IMR-90 (cell line): ENCODE measurements at regions not wholly inside any gene's neighbourhood (a gene's known extent, or its start where the extent isn't known, plus 50 kb on each side); places are given as distances from the start of the nearest gene placed in this dataset.

Experiments
- ATAC-seq: fragments of 200-7000 bp; cut with Tn5 transposase; 2 replicates; pipeline ENCODE4 v1.9.1; 2020; ENCODE audit warnings: low read depth, mild to moderate bottlenecking, moderate library complexity
- BruUV-seq: library from RNA; stranded (reverse); fragments of 400-500 nt; replicated peaks from 2 replicates; lab custom pipeline; 2021; lab: Mats Ljungman, UMichigan
- CTCF ChIA-PET: fragments of 300-600 bp; formaldehyde crosslinking; extraction: SDS; loops from one replicate; lab custom pipeline; 2021; ENCODE audit warnings: antibody characterized with exemption; lab: Yijun Ruan, JAX
- POLR2A ChIA-PET: fragments of 300-600 bp; sonication (Branson Sonifier 250); formaldehyde crosslinking; loops from one replicate; lab custom pipeline; 2022; ENCODE audit warnings: antibody characterized with exemption; ENCODE audit not compliant: unreplicated experiment; lab: Charles Lee
- DNase-seq: peaks from one replicate; pipeline ENCODE4 v3.0.0; 2013
- H2AFZ ChIP-seq: replicated peaks from 2 replicates; pipeline ENCODE3; 2013; ENCODE audit warnings: low read length, mild to moderate bottlenecking; ENCODE audit not compliant: poor library complexity
- H2AK5ac ChIP-seq: 2 replicates; pipeline ENCODE4 v1.6.1; 2013; ENCODE audit warnings: low read depth, low read length, inconsistent platforms
- H2AK9ac ChIP-seq: replicated peaks from 2 replicates; pipeline ENCODE3; 2013; ENCODE audit warnings: mild to moderate bottlenecking, low read depth, low read length, moderate library complexity; ENCODE audit not compliant: poor library complexity
- H2BK120ac ChIP-seq: 2 replicates; pipeline ENCODE4 v1.6.1; 2013; ENCODE audit warnings: low read depth, low read length, inconsistent platforms
- H2BK15ac ChIP-seq: 3 replicates; pipeline ENCODE4 v1.6.1; 2013; ENCODE audit warnings: low read depth, low read length, inconsistent platforms
- H2BK20ac ChIP-seq: 2 replicates; pipeline ENCODE4 v1.6.1; 2013; ENCODE audit warnings: low read depth, mild to moderate bottlenecking, inconsistent platforms, low read length, moderate library complexity
- H2BK5ac ChIP-seq: 2 replicates; pipeline ENCODE4 v1.6.1; 2013; ENCODE audit warnings: mild to moderate bottlenecking, low read depth, low read length, inconsistent platforms; ENCODE audit not compliant: poor library complexity, severe bottlenecking
- H3K14ac ChIP-seq: replicated peaks from 2 replicates; pipeline ENCODE4 v1.6.1; 2013; ENCODE audit warnings: low read depth, low read length, inconsistent platforms
- H3K18ac ChIP-seq: 2 replicates; pipeline ENCODE4 v1.6.1; 2013; ENCODE audit warnings: low read depth, low read length, control low read depth
- H3K23ac ChIP-seq: 2 replicates; pipeline ENCODE4 v1.6.1; 2013; ENCODE audit warnings: low read depth, low read length, inconsistent platforms
- H3K27ac ChIP-seq: 2 replicates; pipeline ENCODE4 v1.5.1; 2013; ENCODE audit warnings: mild to moderate bottlenecking, control low read depth, low read length; ENCODE audit not compliant: insufficient read depth
- H3K27me3 ChIP-seq: 2 replicates; pipeline ENCODE4 v1.6.1; 2013; ENCODE audit warnings: low read length; ENCODE audit not compliant: control insufficient read depth, insufficient read depth
- H3K36me3 ChIP-seq: 2 replicates; pipeline ENCODE4 v1.6.1; 2013; ENCODE audit warnings: low read length, mixed read lengths; ENCODE audit not compliant: control insufficient read depth, insufficient read depth
- H3K4ac ChIP-seq: 2 replicates; pipeline ENCODE4 v1.6.1; 2013; ENCODE audit warnings: low read depth, low read length, inconsistent platforms
- H3K4me1 ChIP-seq: 2 replicates; pipeline ENCODE4 v1.6.1; 2013; ENCODE audit warnings: low read length, mixed read lengths; ENCODE audit not compliant: control insufficient read depth, insufficient read depth
- H3K4me2 ChIP-seq: 2 replicates; pipeline ENCODE4 v1.6.1; 2013; ENCODE audit warnings: low read depth, mild to moderate bottlenecking, control low read depth, low read length, moderate library complexity
- H3K4me3 ChIP-seq: 2 replicates; pipeline ENCODE4 v1.5.1; 2013; ENCODE audit warnings: low read depth, mild to moderate bottlenecking, control low read depth, low read length, moderate library complexity; ENCODE audit not compliant: insufficient read depth
- H3K56ac ChIP-seq: 2 replicates; pipeline ENCODE4 v1.6.1; 2013; ENCODE audit warnings: low read length, inconsistent platforms; ENCODE audit not compliant: insufficient read depth; ENCODE audit errors: extremely low read depth
- H3K79me1 ChIP-seq, 2 experiments: 2 replicates each; pipeline ENCODE4 v1.6.1; 2013; ENCODE audit warnings: low read length in 2 of 2, inconsistent platforms in 1 of 2, low read depth in 1 of 2
- H3K9ac ChIP-seq: 2 replicates; pipeline ENCODE4 v1.6.1; 2013; ENCODE audit warnings: low read depth, low read length, control low read depth
- H3K9me1 ChIP-seq: 2 replicates; pipeline ENCODE4 v1.6.1; 2013; ENCODE audit warnings: low read length, inconsistent platforms; ENCODE audit not compliant: insufficient read depth
- H3K9me3 ChIP-seq: 2 replicates; pipeline ENCODE4 v1.6.1; 2013; ENCODE audit warnings: low read length; ENCODE audit not compliant: control insufficient read depth, insufficient read depth
- H4K20me1 ChIP-seq: 2 replicates; pipeline ENCODE4 v1.6.1; 2013; ENCODE audit warnings: low read length, inconsistent platforms; ENCODE audit not compliant: insufficient read depth
- H4K5ac ChIP-seq: 2 replicates; pipeline ENCODE4 v1.6.1; 2013; ENCODE audit warnings: mild to moderate bottlenecking, low read depth, low read length, control low read depth
- H4K8ac ChIP-seq, 2 experiments: 2 replicates each; pipeline ENCODE4 v1.6.1; 2013; ENCODE audit warnings: low read depth in 2 of 2, low read length in 2 of 2, control low read depth in 1 of 2, inconsistent platforms in 1 of 2
- H4K91ac ChIP-seq: 2 replicates; pipeline ENCODE4 v1.6.1; 2013; ENCODE audit warnings: low read depth, low read length, inconsistent platforms; ENCODE audit not compliant: insufficient read depth
- FOS ChIP-seq: fragments of 150-350 bp; IDR thresholded peaks from 2 replicates; pipeline ENCODE4 v1.6.1; 2016; ENCODE audit warnings: low read depth, low read length
- WGBS, 2 experiments: methylation state at CpG; one replicate each; pipeline versions ENCODE4 v1.1.5 to v1.1.7; 2013; ENCODE audit warnings: missing lambda C conversion rate in 2 of 2; ENCODE audit not compliant: insufficient read length in 1 of 2; ENCODE audit errors: extremely low coverage in 2 of 2; 5-methylcytosine and 5-hydroxymethylcytosine counted together
- dilution Hi-C: fragments of 300-500 bp; cut with HindIII; formaldehyde crosslinking; loops from one replicate; pipeline ENCODE4 v1.14.3; 2018; ENCODE audit warnings: low sequenced_read_pairs; ENCODE audit not compliant: unreplicated experiment
- in situ Hi-C: fragments of 300-500 bp; cut with MboI; formaldehyde crosslinking; loops from 3 replicates; pipeline ENCODE4 v1.14.3; 2019; ENCODE audit warnings: low sequenced_read_pairs, inconsistent platforms, mixed read lengths
- intact Hi-C: fragments of 100-400 bp; cut with micrococcal nuclease; formaldehyde crosslinking; loops from 2 replicates; pipeline ENCODE4 v1.10.0; 2022

GRCh38 chr5:158487664-158488063 is 612.1 kb downstream of the EBF1 start:
- CTCF ChIA-PET, result no interaction called here
- ATAC-seq, result no peak

More at GRCh38 chr5:158487664-158488063, 612.1 kb downstream of the EBF1 start:
- BruUV-seq, result no TSS peak
- intact Hi-C loops, result no loop called here
- Histone ChIP-seq H3K23ac (no peak overlapping the region), H2AK9ac (no peak overlapping the region), H3K27ac (no peak overlapping the region), H3K9me3 (no peaks in the 10 kb centered on the region), H3K4me2 (no peak overlapping the region), H2AK5ac (no peak overlapping the region), H2BK120ac (no peak overlapping the region), H3K4me1 (no peaks in the 10 kb centered on the region), H3K18ac (no peak overlapping the region), H3K79me1 (no peaks in the 10 kb centered on the region), H4K20me1 (no peaks in the 10 kb centered on the region), H3K56ac (no peak overlapping the region), H3K4ac (no peak overlapping the region), H2BK5ac (no peak overlapping the region), H3K27me3 (no peaks in the 10 kb centered on the region), H4K91ac (no peak overlapping the region), H2BK15ac (no peak overlapping the region), H3K36me3 (no peaks in the 10 kb centered on the region), H2BK20ac (no peak overlapping the region), H3K14ac (no peak overlapping the region), H3K9ac (no peak overlapping the region), H4K8ac (no peak overlapping the region), H4K5ac (no peak overlapping the region), H3K9me1 (no peaks in the 10 kb centered on the region), H3K4me3 (no peak overlapping the region), H2AFZ (no peak overlapping the region)
- no peak for TF ChIP-seq FOS
- POLR2A ChIA-PET, result no interaction called here
- dilution Hi-C loops, result no loop called here
- no peak for DNase-seq
- no CpG with 5 or more reads among the region's 1 CpG for WGBS, 2 experiments
- in situ Hi-C loops, result no loop called here
